ENCODE measurements at regions not wholly inside any gene's neighbourhood (a gene's known extent, or its start where the extent isn't known, plus 50 kb on each side); places are given as distances from the start of the nearest gene placed in this dataset.

- DNase-seq, result no peak
These were observed 100.0 kb upstream of the AJAP1 start for GRCh38 chr1:4554271-4554865.

GRCh38 chr1:4557949-4558348 lies 96.5 kb upstream of the AJAP1 start:
- no peak for DNase-seq

DNA sequence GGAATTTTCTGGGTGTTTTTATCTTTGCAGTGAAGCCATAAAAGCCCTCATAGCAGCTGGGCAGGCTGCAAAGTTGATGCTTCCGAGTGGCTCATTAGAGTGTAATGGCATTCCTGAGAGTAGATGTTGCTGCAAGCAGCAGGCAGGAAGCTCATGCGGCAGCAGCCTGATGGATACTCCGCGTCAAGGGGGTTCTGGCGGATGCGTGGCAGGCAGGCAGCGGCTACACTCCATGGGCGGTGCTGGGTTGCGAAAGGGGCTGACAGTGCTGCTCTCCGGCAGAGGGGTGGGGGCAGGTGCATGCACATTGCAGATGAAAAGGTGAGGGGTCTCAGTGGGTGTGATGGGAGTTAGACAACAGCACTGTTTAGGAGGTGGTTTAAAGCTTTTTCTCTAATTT lies 93.2 kb upstream of the AJAP1 start:
- no peak for DNase-seq

DNA sequence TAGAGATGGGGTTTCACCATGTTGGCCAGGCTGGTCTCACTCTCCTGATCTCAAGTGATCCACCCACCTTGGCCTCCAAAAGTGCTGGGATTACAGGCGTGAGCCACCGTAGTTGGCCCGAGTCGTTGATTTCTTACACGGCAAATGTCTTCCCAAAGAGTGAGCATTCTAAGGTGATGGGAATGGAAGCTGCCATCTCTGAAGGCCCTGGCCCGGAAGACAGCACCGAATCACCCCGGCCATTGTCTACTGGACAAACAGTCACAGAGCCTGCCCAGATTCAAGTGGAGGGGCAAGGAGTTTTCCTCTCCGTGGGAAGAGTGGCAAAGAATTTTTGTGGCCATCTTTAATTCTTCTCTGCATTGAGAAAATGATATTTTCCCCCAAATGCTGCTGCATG lies 92.1 kb upstream of the AJAP1 start:
- no peak for DNase-seq

DNA sequence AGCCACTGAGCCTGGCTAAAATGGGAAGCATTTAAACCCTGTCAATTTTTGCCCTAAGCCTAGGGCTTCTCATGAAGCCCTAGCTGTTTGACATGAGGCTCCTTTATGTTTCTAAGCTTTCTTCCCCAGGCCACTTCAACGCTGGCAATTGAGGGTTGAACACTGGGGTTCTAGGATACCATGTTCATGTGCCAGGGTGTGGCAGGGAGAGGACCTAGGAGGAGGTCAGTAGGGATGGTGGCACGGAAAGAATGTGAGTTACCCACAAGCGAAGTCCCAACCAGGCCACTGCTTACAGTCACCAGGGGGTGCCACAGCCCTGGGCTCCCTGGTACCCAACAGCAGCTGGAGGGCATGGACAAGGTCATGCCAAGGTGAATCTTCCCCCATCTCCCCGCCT lies 90.8 kb upstream of the AJAP1 start:
- no peak for DNase-seq

- no peak for DNase-seq
These were observed 90.4 kb upstream of the AJAP1 start for GRCh38 chr1:4564051-4564450.

DNA sequence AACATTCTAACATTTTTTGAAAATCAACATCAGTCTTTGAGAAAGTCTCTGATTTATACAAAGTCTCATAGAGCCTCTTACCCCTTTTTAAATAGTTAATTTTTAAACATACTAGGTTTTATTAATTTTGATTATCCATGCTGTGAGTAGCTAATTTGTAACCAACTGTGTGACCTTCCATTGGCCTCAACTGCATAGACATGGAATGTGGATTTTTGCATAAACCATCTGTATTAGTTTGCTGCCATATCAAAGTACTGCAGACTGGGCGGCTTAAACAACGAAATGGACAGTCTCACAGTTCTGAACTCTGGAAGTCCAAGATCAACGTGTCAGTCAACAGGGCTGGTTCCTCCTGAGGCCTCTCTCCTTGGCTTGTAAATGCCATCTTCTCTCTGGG lies 89.2 kb upstream of the AJAP1 start:
- DNase-seq, result no peak

- DNase-seq, result no peak
These were observed 88.5 kb upstream of the AJAP1 start for GRCh38 chr1:4565801-4566449.

DNA sequence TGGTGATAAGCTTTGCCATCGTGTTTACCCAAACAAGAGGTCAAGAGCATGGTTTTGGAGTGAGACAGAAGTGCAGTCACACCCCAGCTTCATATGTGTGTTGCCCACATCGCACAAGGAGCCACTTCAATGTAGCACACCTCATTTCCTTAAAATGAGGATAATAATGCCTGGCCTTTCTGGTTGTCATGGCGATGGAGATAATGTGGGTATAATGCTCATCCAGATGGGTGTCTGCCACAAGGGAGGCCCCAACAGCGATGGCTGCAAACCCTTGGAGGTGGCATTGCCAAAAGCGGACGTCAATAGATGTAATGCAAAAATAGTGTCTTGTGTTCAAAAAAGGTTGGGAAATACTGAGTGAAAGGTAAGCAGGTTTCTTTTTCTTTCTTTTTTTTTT lies 83.1 kb upstream of the AJAP1 start:
- no peak for DNase-seq

DNA sequence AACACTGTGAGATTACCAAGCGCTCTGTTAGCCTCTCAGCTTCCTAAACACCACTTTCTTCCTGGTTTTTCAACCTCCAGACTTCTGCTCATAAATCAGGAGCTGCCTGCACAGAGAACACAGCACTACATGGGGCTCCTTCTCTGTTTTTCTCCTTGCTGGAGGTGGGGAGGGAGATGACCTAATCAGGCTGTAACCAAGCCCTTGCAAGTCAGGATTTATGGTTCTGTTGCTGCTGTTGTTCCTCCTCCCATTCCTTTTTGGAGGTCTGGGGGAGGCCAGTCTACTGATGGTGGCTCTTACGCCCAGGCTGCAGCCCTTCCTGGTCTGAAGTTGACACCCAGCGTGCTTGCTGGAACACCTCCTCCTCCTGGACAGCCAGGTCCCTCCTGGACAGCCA lies 80.9 kb upstream of the AJAP1 start:
- DNase-seq, result no peak

- DNase-seq, result no peak
These were observed 72.6 kb upstream of the AJAP1 start for GRCh38 chr1:4581807-4582206.

DNA sequence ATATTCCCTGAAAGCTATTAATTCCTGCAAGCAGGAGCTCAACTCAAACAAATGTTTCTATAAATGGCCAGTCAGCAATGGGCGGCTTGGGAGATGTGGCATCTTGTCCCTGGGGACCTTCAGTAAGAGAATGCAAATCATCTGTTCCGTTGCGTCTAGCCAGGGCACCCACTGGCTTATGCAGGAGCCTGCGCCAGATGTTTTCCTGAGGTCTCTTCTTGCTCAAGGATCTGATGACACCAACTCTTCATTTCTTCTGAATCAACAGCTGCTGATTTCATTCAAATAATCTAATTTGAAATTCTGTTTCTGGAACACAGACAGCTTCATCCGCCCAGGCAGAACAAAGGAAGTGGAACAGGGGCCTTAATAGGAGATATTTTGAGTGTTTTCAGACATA lies 70.0 kb upstream of the AJAP1 start:
- DNase-seq, result no peak

GRCh38 chr1:4585216-4585615 lies 69.2 kb upstream of the AJAP1 start:
- DNase-seq, result no peak

DNA sequence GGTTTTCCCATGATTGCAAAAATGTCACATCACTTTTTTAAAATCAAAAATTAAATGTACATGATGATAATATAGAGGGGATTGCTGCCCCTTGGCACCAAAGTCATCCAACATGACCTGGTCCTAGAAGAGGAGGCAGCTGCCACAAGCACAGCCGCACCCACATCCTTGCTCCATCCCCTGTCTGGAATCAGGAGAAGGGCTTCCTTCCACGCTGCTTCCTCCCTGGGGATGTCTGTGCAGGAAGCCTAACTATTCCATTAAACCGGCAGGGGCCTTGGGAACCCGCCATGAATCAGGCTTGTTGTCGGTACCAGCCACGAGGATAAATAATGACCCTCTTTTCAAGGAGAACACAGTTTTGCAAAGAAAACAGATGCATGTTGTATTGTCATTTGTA lies 68.7 kb upstream of the AJAP1 start:
- DNase-seq, result no peak

- DNase-seq, result no peak
These were observed 67.7 kb upstream of the AJAP1 start for GRCh38 chr1:4586611-4587160.

DNA sequence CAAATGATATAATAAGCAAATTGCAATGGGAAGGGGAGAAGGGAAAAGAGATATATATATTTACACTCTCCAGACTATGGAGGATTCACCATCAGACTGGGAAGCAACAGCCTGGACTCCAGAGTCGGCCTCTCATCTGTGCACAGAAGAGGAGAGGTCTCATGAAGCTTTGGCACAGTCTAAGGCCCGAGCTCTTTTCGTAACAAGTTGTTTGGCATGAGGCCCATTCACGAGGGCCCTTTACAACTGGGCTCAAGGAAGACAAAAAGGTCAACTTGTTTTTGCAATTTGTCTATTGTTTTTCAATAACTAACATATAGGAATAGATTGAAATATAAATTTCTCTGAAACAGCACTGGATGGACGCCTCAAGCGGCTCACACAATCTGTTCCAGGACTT lies 66.7 kb upstream of the AJAP1 start:
- no peak for DNase-seq

DNA sequence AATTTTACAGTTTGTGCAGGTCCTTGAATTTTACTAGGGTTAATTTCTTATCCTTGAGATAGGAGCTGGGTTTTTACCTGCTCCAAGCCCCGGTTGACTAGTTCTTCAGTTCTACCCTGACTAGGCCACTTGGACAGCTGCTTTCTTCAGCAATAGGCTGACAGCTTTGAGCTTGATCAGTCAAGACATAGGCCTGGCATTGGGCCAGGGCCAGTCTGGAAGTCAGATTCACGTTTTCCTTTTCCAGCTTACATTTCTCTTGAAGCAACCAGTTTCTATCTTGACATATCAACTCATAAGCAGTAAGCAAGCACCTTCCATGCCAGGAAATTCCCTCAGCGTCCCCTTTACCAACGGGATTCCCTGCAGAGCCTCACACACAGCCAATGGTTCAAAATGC lies 63.7 kb upstream of the AJAP1 start:
- DNase-seq, result no peak

GRCh38 chr1:4591926-4592325 lies 62.5 kb upstream of the AJAP1 start:
- DNase-seq, result no peak

GRCh38 chr1:4593106-4593505 lies 61.3 kb upstream of the AJAP1 start:
- no peak for DNase-seq

DNA sequence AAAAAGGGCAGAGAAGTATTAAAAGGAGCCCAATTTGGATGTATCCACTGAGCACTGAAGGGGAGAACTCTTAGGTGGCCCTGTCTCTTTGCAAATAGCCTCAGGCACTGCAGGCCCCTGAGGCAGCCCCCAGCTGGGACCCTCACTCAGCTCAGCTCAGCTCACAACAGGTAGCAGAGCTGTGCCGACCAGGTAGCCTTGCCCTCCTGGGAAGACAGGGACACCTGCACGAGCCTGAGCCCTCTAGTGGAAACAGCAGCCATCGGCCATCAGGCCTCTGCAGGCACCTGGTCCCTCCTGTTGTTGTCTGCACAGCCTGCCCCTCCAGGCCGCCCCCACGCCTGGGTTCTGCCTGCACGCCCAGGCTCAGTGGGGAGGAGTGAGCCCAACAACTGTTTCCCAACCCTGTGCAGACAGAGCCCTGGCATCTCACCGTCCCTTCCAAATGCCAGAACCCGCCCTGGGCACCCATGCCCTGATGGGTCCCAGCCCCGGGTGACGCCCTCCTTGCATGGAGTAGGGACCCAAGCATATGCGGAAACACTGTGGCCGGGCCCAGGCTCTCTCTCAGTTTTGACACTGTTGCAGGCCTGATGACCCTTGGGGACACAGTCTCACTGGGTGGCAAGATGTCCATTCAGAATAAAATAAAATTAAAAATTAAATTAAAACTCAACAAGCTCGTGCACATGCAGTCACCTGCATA lies 60.0 kb upstream of the AJAP1 start:
- no peak for DNase-seq

- DNase-seq, result no peak
These were observed 58.8 kb upstream of the AJAP1 start for GRCh38 chr1:4595341-4596225.

- no peak for DNase-seq
These were observed 57.9 kb upstream of the AJAP1 start for GRCh38 chr1:4596486-4596885.

GRCh38 chr1:4597020-4597419 lies 57.4 kb upstream of the AJAP1 start:
- DNase-seq, result no peak

All from SW 1271 (cell line).